SW480 (cell line): ENCODE measurements at regions not wholly inside any gene's neighbourhood (a gene's known extent, or its start where the extent isn't known, plus 50 kb on each side); places are given as distances from the start of the nearest gene placed in this dataset.
"Not testable (repeated sequence)": the region's sequence is repeated elsewhere in the genome, so short reads cannot be mapped to it uniquely, and the experiment has no call there.

Source experiments
- DNase-seq: peaks from one replicate; pipeline ENCODE4 v3.0.0-alpha.2; 2016; ENCODE audit warnings: low spot score

DNA sequence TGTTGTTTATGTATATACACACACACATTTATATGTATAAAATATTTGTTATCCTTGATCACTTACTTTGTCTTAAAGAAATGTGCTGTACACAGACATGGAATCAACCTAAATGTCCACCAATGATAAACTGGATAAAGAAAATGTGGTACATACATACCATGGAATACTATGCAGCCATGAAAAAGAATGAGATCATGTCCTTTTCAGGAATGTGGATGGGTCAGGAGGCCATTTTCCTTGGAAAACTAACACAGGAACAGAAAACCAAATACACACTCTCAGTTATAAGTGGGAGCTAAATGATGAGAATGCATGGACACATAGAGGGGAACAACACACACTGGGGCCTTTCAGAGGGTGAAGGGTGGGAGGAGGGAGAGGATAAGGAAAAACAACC lies 534.7 kb downstream of the FLRT2 start:
- not testable (repeated sequence) for DNase-seq

DNA sequence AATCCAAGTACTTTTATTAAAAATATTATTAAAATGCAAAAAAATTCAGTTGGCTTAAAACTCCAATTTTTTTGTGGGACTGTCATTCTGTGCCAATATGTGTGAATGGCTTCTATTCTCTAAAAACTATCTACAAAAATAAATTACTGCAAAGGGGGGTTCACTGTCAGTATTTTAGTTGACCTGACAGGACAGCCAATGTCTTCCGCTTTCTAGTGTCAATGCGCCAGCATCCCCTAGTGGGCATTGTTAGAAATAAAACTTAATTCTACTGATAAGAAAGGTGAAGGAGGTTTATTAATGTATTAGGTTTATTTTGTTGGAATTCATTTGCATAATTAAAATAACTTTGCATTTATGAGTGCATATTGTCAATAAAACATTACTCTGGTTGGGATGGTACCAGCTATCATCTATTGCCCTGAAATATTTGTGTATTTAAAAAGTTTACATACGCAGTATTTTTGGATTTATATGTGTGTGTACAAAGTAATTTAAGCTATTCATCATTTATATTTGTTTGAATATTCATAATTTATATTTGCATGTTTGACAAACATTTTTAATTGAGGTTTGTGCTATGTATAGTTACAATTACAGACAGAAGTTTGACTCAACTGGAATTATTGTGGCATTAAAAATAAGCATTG lies 527.2 kb downstream of the FLRT2 start:
- DNase-seq: peak; percentile 21

DNA sequence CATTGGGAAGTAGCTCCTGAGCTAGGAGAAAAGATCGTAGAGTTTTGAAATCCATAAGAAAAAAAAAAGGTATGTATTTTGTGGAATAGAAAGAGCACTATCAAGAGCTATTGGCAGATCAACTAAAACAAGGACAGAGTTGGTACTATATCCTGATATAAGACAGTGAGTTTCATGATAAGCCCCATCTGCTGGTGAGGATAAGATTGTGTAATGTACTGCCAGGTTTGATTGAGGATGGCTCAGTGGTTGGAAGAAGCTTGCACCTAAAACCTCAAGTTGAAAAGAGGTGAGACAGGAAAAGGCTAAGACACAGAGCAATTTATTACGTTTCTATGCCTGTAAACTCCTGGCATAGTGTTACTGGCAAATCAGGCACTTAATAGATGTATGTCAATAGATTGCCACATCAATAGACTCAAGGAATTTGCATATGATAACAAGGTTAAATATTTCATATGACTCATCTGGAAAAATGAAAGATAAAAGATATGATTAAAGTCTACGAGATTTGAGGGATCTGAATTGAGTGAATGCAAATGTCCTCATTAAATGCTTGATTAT lies 525.6 kb downstream of the FLRT2 start:
- peak; percentile 18 for DNase-seq

DNA sequence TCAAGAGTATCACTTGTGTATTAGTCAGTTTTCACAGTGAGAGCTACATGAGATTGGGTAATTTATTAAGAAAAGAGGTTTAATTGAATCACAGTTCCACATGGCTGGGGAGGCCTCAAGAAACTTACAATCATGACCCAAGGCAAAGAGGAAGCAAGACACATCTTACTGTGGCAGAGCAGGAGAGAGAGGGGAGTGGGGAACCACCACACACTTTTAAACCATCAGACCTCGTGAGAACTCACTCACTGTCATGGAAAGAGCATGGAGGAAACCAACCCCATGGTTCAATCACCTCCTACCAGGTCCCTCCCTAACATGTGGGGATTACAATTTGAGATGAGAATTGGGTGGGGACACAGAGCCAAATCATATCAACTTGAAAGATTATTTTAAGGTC lies 522.9 kb downstream of the FLRT2 start:
- no peak for DNase-seq

DNA sequence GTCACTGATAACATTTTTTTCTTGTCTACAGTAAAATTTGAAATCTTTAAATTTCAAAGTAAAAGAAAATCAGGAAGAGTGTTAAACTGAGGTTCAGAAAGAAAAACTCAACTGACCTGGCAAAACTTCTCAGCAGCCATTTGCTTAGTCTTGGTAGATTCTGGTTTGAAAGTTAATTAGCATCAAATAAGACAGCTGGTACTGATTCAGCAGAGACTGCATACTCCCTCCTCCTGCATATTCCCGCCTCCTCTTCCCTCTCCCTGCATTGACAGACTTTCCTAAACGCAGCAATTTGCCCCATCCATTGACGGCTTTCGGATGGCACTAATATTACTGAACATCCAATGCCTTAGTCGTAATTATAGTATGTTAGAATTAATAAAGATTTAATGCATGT lies 520.8 kb downstream of the FLRT2 start:
- no peak for DNase-seq

DNA sequence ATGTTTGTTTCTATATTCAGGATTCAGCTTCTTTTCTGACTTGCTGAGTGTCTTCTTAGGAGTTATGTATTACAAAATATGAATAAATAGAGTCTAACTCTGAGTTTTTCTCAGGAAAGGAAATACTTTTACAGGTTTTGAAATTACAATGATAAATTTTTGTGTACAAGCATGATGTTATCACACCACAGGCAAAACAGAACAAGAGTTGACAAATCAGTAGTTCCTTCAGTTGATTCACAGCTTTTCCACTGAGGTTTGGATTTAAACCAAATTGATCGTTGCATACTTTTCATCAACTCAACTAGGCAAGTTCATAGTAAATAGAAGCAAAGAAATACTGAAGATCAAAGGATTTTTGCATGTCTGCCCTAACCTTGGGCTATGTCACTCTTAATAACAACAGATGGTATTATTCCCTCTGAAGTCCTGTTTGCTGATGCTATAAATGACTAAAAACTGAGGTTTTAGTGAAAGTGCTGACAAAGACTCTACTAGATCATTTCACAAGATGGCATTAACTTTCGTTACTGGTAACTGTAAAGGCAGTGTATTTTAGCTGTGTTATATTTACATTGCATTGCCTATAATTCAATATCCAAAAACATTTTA lies 520.2 kb downstream of the FLRT2 start:
- DNase-seq: no peak

DNA sequence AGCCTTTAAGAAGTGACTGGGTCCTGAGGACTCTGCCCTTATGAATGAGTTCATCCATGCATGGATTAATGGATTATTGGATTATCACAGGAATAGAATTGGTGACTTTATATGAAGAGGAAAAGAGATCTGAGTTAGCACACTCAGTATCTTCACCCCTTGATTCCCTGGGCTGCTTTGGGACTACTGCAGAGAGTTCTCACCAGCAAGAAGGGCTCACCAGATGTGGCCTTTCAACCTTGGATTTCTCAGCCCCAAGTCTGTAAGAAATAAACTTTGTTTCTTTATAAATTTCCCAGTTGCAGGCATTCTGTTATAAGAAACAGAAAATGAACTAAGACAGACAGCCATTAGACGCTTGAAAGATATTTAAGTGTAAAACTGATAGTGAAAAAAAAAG lies 509.2 kb downstream of the FLRT2 start:
- DNase-seq: no peak

DNA sequence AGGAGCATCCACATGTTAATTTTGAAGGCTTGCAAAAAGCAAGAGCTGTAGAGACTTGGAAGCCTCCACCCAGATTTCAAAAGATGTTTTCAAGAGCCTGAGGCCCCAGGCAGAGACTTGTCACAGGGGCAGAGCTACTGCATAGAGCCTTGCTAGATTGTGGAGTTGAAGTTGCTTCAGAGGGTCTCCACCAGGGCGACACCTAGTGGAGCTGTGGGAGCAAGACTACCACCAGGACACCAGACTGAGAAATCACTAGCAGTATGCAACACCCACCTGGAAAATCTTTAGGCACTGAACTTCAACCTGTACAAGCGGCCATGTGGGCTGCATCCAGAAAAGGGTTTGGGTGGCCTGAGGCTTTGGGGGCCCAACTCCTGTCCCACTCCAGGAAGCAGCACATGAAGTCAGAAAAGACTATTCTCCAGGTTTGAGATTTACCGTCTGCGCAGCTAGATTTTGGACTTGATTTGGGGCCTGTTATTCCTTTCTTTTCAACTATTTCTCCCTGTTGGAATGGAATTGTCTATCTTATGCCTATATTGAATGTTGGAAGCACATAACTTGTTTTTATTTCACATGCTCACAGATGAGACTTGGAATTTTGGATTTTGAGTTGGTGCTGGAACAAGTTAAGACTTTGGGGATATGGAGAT lies 508.6 kb downstream of the FLRT2 start:
- peak; percentile 24 for DNase-seq

DNA sequence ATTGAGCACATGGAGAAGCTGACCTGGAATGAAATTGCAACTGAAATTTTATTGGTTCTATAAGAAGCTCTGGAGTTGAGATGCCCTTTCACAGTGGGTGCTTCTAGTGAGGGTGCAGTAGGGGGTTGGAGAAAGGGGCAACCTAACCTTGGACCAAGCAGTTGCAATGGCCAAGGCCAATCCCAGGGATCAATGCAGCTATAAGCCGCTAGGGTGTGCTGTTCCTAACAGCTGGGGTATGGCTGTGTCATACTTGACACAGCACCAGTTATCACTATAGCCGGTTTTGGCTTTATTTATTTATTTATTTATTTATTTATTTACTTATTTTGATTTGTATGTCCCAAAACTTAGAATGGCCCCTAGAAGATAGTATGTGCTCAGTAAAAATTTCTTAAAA lies 505.9 kb downstream of the FLRT2 start:
- peak; percentile 10 for DNase-seq

DNA sequence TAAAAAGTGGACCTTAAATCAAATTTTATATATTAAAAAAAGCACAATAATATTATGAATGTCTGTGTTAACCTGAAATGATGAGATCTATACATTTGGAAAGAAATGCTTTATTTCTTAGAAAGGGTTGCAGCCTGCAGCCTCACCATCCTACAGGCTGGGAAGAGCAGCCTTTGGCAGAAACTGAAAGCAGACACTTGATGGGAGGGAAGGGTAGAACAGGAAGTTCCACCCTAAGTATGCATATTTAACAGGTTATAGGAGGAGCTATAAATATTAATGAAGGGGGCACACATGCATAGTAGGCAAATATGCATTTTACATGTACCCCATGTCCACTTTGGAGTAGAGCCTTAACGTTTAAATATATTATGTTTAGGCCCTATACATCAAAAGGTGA lies 498.0 kb downstream of the FLRT2 start:
- DNase-seq: no peak

DNA sequence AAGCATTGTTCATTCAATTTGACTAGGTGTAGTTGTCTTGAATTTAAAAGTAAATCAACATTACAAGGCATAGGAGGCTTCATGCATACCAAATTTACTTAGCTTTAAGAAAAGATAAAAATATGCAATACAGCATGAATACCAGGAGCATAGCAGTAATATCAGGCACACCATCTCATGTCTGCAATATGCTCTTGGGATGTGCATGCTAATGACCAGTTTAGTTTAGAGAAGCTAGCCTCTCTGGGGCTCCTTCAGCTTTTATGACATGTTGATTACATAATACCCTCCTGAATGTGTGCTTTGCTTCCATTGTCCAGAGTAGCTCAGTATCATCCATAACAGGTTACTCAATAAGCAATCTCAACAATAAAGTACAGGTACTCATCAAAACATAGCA lies 497.2 kb downstream of the FLRT2 start:
- DNase-seq: no peak

DNA sequence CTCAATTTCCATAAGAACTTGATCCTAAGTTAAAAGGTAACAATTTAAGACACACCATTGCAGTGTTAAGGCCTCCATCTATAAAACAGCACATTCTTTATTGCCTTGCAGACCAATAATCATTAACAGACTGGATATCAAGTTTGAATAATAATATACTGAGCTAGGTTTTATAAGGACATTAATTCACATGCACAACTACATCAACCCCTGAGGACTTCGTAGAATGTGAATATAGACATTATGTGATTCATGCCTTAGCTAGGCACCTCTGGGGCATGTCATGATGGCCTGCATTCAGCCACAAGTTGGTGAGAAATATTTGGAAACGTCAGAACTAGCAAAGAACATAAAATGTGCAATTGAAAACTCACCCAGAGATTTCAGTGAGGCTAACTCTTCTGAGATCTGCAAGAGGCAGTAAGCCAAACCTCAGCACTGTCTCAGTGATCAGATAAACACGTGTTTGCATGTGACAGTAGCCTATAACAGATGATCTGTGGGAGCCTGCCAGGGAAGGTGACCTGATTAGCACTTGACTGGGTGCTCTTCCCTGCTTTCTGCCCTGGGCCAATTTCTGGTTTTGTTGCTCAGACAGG lies 492.2 kb downstream of the FLRT2 start:
- no peak for DNase-seq

DNA sequence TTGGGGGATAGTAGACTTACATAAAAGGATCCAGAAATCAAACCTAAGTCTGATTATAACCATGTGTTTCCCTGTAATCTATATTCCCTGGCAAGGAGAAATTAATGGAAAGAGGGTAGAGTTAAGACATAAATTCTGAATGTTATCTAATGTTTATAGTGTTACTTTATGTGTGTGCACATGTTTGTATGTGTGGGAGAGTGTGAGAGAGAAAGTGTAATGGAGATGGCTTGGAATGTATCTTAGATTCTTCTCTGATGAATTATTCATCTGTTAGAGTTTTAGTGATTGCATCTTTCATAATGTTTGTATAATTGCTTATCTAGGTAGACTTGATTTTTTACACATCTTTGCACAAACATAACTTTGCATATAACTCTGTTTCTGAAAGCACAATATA lies 490.9 kb downstream of the FLRT2 start:
- no peak for DNase-seq

DNA sequence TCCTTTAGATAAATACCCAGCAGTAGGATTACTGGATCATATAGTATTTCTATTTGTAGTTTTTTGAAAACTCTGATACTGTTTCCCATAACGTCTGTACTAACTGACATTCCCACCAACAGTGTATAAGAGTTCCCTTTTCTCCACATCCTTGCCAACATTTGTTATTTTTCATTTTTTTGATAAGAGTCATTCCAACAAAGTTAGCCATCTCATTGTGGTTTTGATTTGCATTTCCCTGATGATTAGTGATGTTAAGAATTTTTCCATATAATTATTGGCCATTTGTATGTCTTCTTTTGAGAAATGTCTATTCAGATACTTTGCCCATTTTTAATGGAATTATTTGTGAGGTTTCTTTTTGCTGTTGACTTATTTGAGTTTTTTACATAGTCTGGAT lies 486.0 kb downstream of the FLRT2 start:
- DNase-seq: no peak

DNA sequence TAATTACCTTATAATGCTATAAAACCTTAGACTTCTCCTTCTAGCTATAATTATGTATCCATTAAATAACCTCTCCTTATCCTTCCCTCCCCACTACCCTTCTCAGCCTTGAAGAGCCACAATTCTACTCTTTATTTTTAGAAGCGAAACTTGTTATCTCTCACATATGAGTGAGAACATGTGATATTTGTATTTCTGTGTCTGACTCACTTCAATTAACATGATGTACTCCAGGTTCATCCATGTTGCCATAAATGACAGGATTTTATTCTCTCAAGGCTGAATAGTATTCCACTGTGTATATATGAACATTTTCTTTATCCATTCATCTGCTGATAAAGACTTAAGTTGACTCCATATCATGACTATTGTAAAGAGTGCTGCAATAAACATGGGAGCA lies 485.6 kb downstream of the FLRT2 start:
- DNase-seq: no peak

DNA sequence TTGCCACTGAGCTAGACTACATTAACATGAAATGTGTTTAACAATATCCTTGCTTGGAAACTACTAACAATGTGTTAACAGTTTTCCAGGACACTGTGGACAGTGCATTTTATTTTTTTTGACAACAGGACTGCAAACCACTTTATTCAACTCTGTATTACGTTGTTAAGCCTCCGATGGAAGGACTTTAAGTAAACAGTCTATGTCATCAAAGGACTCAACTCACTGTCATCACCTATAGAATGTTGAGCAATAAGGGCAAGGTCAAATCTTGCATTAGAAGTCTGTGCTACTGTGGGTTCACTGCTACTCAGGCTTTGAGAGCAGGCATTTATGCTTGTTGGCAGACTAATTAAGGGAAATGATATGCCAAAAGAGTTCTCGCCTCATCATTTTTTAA lies 483.7 kb downstream of the FLRT2 start:
- no peak for DNase-seq

DNA sequence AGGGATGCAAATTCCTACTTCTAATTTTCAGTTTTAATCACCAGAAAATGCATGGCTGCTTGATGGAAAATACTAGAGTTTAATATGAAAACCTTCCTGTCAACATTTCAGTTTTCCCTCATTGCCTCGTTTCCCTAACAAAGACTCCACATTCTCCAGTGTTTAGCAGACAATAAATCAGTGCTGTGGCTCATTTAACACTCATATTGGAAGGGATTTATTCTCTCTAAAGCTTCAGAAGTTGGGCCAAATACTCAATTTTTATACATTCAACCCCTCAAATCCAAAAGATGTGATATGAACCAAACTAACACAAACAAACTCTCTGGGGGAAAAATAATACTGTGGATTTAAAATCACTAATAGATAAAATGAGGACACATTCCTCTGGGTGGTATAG lies 482.5 kb downstream of the FLRT2 start:
- DNase-seq: no peak

DNA sequence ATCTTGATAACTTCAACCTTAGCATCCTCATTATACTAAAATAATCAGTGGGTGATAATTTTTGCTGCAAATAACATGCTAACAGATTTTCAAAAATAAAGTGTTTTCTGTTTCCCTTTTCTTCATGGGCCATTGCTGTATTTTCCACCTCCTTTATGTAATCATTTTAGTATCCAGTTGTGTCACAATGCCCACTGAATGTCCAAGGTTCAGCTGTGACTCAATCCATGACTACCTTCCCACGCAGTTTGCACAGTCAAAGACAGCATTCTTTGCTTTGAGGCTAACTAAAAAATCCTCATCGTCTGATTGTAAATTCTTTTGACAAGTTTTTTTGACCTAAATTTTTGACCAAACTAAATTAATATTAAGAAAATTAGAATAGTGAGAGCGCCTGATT lies 474.1 kb downstream of the FLRT2 start:
- DNase-seq: no peak

DNA sequence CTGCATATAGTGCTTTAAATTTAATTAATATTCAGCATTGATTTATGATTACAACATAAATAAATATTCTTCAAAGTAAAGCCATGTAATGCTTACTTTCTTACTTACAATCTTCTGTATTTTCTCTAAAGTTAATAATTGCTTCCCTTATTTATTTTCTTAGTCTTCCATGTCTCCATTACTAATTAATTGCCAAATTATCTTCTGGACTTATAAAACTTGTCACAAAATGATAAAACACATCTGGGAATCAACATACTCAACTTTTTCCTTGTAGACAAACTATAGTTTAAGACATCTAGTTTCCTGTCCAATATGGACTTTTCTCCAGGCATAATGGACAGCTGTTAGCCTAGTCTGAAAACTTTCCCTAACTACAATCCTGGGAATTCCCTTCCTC lies 466.6 kb downstream of the FLRT2 start:
- no peak for DNase-seq

DNA sequence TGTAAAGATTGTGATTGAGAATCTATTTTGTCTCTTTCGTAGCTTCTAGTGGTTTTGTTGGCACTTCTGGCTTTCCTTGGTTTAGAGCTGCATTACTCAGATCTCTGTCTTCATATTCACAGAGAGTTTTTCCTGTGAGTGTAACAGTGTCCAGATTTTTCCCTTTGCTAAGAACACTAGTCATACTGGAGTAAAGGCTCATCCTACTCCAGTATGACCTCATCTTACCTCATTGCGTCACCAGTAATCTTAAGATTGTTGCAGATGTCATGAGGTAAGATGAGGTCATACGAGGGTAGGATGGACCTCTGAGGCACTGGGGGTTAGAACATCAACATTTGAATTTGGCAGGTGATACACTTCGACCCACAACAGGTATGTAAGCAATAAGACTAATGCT lies 461.2 kb downstream of the FLRT2 start:
- DNase-seq: no peak

DNA sequence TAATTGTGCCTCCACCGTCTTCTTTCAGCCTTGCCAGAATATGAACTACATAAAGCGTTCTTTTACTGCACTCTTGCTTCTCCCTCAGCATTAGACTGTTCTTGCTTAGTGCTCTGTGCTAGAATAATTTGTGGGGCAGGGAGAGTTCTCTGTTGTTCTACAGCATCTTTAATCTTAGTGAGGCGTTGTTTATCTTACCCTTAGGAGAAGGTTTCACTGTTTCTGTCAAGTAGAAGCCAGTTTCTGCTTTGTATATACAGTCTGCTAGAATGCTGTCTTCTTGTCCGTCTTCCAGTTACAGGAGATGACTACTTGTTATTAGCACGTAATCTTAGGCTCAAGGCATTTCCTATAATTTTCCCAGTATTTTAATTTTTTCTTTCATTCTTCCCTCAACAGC lies 458.0 kb downstream of the FLRT2 start:
- DNase-seq: no peak

DNA sequence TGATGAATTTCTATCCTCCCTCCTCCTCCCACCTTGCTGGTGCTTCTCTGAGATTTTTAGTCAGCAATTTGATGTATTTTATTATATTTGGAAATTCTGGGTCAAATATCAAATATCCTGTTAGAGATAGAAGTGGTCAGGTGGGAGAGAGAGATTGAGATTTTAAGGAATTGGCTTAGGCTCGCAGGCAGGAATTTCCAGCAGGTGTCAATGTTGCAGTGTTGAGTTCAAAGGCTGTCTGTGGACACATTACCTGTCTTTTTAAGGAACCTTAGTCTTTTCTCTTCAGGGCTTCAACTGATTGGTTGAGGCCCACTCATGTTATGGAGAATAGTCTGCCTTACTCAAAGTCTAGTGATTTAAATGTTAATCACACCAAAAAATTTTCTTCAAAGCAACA lies 457.3 kb downstream of the FLRT2 start:
- no peak for DNase-seq

DNA sequence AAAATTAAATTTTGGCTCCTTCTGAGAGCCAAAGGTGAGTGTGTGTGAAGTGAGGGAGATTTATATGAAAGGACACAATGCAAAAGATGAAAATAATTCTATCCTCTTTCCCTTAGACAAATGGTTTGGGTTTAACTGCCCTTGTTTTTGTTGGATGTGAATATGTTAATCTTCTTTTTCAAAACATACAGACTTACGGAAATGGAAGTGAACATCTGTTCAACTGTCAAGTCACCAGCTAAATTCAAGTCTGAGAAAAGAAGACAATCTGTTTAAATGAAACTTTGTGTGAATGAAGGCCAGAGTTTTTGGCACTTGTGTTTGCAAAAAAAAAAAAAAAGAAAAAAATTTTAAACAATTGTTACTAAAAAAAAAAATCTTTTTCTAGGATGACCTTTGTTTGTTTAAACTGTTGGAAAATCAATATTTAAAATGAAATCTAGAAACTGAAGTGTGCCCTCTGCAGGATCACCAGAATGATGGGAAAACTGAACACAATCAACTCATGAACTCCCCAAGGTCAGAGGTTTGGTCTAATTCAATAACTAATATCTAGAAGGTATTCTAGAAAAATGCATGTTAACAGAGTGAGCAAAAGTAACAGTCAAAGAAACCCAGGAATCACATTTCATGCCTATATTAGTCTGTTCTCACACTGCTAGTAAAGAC lies 448.8 kb downstream of the FLRT2 start:
- no peak for DNase-seq
